ENCODE measurements at regions not wholly inside any gene's neighbourhood (a gene's known extent, or its start where the extent isn't known, plus 50 kb on each side); places are given as distances from the start of the nearest gene placed in this dataset.
A peak's percentile ranks its signal among the peaks of the same experiment; 100 is the strongest.

- Histone ChIP-seq H3K36me3 (no peaks in the 10 kb centered on the region), H3K27ac (peak overlapping the region; percentile 65 to 70 (median 66)), H3K27me3 (no peaks in the 10 kb centered on the region), H3K9me3 (no peaks in the 10 kb centered on the region), H3K4me1 (peaks cover 15 to 21% of the 10 kb centered on the region in 2 donors), H3K4me3 (peak overlapping the region; percentile 36 to 43 (median 40))
- in situ Hi-C loops (cut with MboI; ENCODE audit: low sequenced_read_pairs in 4 of 4) (loop anchor here in 1 of 4 donors (10.0 kb wide), 1 partner anchor 114 kb away; no protein-coding TSS in a partner anchor), intact Hi-C loops (cut with DNase I; ENCODE audit: low total_unique reads) (loop anchor here (10.0 kb wide), 1 partner anchor 274 kb away; the partner anchor contains the start of gene POP4)
- DNase-seq = peak; percentile 73 to 84
- TF ChIP-seq POLR2A (IDR thresholded peaks at IDR 0.05) (no peak), CTCF (IDR thresholded peaks at IDR 0.05 in 4 of 5, conservative IDR thresholded peaks at IDR 0.05 in 1 of 5) (no peak)
- peak; percentile 84 to 88 for ATAC-seq
Measured at GRCh38 chr19:29878973-29879654, 62.9 kb upstream of the URI1 start.

DNA sequence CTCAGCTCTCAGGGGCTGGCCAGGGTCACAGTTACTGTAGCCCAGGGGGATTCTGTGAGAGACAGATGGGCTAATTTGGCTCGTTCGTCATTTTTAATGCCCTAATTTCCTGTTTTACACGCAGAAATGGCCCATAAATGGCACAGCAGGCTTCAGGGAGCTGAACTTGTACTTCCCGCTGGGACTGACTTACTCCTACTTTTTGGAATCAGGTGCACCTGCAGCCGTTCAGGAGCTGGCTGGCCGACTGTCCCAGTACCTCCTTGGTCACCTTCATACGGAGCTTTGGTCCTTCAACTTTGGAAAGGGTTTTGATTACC lies 62.4 kb upstream of the URI1 start:
- H3K27ac ChIP-seq = peak overlapping the region; percentile 65 to 70 (median 66)
- in situ Hi-C loops (cut with MboI; ENCODE audit: low sequenced_read_pairs in 4 of 4) = loop anchor here in 1 of 4 donors (10.0 kb wide), 1 partner anchor 115 kb away; no protein-coding TSS in a partner anchor
- H3K27me3 ChIP-seq = no peaks in the 10 kb centered on the region
- intact Hi-C loops (cut with DNase I; ENCODE audit: low total_unique reads) = loop anchor here (10.0 kb wide), 1 partner anchor 275 kb away; the partner anchor contains the start of gene POP4
- DNase-seq (no peak), ATAC-seq (no peak)
- no peak for TF ChIP-seq CTCF (IDR thresholded peaks at IDR 0.05 in 4 of 5, conservative IDR thresholded peaks at IDR 0.05 in 1 of 5)
- no peak for TF ChIP-seq POLR2A (IDR thresholded peaks at IDR 0.05)
- H3K9me3 ChIP-seq = no peaks in the 10 kb centered on the region
- peak overlapping the region; percentile 36 to 43 (median 40) for H3K4me3 ChIP-seq
- H3K4me1 ChIP-seq = peaks cover 11 to 16% of the 10 kb centered on the region in 2 donors
- H3K36me3 ChIP-seq = no peaks in the 10 kb centered on the region

DNA sequence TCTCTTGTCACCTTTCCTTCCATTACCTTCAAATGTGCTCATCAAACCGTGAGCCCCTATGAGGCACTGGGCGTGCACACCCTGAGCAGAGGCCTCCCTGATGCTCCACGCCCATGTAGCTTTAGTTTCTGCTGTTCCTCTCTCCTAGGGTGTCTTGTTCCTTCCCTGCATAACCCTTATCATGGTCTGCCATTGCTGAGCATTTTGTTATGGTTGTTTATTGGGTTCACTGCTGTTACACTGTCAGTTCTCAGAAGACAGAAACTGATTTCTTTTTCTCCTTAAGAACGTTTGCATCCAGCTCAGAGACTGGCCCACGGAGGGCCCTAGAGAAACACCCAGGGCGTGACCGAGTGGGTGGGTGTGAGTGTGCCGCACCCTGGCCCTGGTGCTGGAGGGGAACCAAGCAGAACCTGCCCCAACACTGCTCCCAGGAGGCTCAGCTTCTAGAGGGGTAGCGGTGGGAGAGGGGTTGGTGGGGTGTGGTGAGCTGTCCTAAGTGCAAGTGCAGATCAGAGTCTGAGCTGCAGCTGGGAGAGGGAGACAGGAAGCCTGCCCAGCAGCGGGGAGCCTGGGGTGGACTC lies 61.4 kb upstream of the URI1 start:
- Histone ChIP-seq H3K4me3 (no peak overlapping the region), H3K9me3 (no peaks in the 10 kb centered on the region), H3K27me3 (no peaks in the 10 kb centered on the region), H3K27ac (no peak overlapping the region), H3K4me1 (peaks cover 3 to 8% of the 10 kb centered on the region in 2 donors), H3K36me3 (no peaks in the 10 kb centered on the region)
- no peak for ATAC-seq
- no peak for TF ChIP-seq CTCF (IDR thresholded peaks at IDR 0.05 in 4 of 5, conservative IDR thresholded peaks at IDR 0.05 in 1 of 5)
- TF ChIP-seq POLR2A (IDR thresholded peaks at IDR 0.05) = no peak
- in situ Hi-C loops (cut with MboI; ENCODE audit: low sequenced_read_pairs in 4 of 4) = no loop called here
- no peak for DNase-seq
- intact Hi-C loops (cut with DNase I; ENCODE audit: low total_unique reads) = no loop called here

GRCh38 chr19:29881386-29881785 lies 60.7 kb upstream of the URI1 start:
- DNase-seq (no peak), ATAC-seq (no peak)
- H3K36me3 ChIP-seq = no peaks in the 10 kb centered on the region
- in situ Hi-C loops (cut with MboI; ENCODE audit: low sequenced_read_pairs in 4 of 4) = no loop called here
- intact Hi-C loops (cut with DNase I; ENCODE audit: low total_unique reads) = no loop called here
- peaks cover 0 to under 1% of the 10 kb centered on the region in 2 donors for H3K4me1 ChIP-seq
- no peaks in the 10 kb centered on the region for H3K9me3 ChIP-seq
- H3K27me3 ChIP-seq = no peaks in the 10 kb centered on the region
- H3K27ac ChIP-seq = no peak overlapping the region
- no peak overlapping the region for H3K4me3 ChIP-seq
- TF ChIP-seq POLR2A (IDR thresholded peaks at IDR 0.05) (no peak), CTCF (IDR thresholded peaks at IDR 0.05 in 4 of 5, conservative IDR thresholded peaks at IDR 0.05 in 1 of 5) (no peak)

All from gastrocnemius medialis (tissue), 4 donors.